GM12865 (cell line): ENCODE measurements at regions not wholly inside any gene's neighbourhood (a gene's known extent, or its start where the extent isn't known, plus 50 kb on each side); places are given as distances from the start of the nearest gene placed in this dataset.

Experiments
- DNase-seq: peaks from one replicate; pipeline ENCODE4 v3.0.0; 2010; ENCODE audit warnings: low read depth
- H3K4me3 ChIP-seq: 2 replicates; pipeline ENCODE4 v1.5.1; 2011; ENCODE audit warnings: mild to moderate bottlenecking, low read depth, low read length, control low read depth
- CTCF ChIP-seq: IDR thresholded peaks from 2 replicates; pipeline ENCODE4 v1.5.1; 2011; ENCODE audit warnings: low read length, control low read depth, low read depth, inconsistent platforms; ENCODE audit not compliant: insufficient read depth; ENCODE audit errors: missing control alignments

DNA sequence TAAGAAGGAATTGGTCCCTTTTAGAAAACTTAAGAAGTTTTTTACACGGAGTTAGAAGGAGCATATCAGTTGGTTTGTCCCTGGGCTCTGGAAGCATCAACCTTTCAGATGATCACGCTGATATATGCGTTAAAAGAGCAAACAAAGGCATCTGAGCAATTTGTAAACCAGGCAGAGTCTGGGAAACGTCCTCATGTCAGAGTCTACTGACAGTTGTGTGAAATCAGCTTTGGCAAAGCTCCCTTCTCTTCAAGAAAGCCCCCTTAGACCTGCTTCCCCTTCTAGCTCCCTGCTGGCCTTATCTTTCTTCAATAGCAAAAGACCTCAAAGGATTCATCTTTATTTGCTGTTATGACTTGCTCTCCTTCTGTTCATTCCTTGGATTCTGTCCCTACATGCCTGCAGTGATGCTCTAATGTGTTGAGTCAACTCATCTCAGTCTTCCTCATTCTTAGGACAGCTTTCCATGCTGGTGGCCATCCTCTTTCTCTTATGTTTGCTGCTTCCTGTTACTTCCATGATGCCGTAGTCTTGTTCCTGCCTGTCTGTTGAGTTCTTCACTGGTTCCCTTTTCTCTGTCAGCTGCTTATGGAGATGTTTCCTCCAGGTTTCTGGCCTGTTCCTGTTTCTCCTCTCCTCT lies 106.5 kb upstream of the BMPER start:
- TF ChIP-seq CTCF, result no peak
- no peak for DNase-seq
- H3K4me3 ChIP-seq, result no peak overlapping the region

DNA sequence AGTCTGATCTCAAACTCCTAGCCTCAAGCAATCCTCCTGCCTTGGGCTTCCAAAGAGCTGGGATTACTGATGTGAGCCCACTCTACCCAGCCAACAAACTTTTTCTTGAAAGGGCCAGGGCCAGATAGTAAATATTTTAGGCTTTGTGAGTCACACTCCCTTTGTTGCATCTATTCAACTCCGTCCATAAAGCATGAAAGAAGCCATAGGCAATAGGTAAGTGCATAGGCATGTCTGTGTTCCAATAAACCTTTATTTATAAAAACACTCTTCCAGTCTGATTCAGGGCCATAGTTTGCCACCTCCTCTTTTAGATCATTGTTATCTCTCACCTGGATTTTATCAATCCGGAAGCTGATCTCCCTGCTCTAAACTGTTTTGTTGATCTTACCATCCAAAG lies 105.6 kb upstream of the BMPER start:
- no peak overlapping the region for H3K4me3 ChIP-seq
- DNase-seq, result no peak
- TF ChIP-seq CTCF, result no peak

- DNase-seq, result no peak
- TF ChIP-seq CTCF, result no peak
- no peak overlapping the region for H3K4me3 ChIP-seq
Observed at GRCh38 chr7:33802600-33802999, 102.7 kb upstream of the BMPER start.

- no peak for TF ChIP-seq CTCF
- H3K4me3 ChIP-seq, result no peak overlapping the region
- no peak for DNase-seq
Observed at GRCh38 chr7:33804140-33804660, 101.1 kb upstream of the BMPER start.

- TF ChIP-seq CTCF, result no peak
- DNase-seq, result no peak
- H3K4me3 ChIP-seq, result no peak overlapping the region
Observed at GRCh38 chr7:33805630-33806233, 99.6 kb upstream of the BMPER start.

DNA sequence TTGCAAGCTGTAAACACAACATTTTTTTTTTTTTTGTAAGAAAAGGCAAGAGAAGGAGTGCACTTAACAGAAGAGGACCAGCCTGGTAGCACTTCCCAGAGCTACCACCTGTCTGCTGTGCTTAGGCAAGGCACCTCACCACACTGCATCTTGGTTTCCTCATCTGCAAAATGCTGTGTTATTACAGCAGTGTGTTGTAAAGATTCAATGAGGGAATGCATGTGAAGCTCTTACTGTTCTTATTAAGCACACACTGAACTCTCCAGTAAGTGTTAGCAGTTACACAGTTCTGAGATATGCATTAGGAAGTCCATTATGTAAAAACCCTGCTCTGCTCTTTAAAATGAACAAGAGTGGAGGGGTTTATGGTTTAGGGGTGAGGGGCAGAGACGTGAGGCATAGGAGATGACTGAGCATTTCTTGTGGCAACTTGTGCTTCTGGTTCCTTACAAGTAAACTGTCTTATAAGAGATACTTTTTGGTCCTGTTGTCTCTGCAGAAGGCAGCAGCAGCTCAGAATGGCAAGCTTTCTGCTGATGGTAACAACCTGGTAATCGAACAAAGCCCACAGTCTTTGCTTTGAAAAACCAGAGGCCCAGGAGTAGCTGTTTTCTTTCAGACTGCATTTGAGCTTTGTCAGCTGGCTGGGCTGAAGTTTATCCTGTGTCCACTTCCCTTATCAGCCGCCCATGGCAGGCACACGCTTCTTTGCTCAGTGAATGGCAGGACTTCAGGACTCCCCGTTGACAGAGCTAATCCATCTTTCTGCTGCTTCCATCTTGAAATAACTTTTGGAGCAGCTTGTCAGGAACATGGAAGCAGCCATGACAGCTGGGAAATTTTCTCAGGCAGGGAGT lies 98.8 kb upstream of the BMPER start:
- no peak overlapping the region for H3K4me3 ChIP-seq
- no peak for TF ChIP-seq CTCF
- DNase-seq, result no peak
